Activated naive CD8-positive, alpha-beta T cell treated with anti-CD3 and anti-CD28 coated beads, Interleukin-2, amount 50 U/mL, for 24 hours (primary cell): ENCODE measurements at regions not wholly inside any gene's neighbourhood (a gene's known extent, or its start where the extent isn't known, plus 50 kb on each side); places are given as distances from the start of the nearest gene placed in this dataset.
"Not testable (repeated sequence)": the region's sequence is repeated elsewhere in the genome, so short reads cannot be mapped to it uniquely, and the experiment has no call there.

Source experiments
- ATAC-seq: fragments of 150-1000 bp; cut with Tn5 transposase; one replicate; pipeline ENCODE4 v1.10.0; 2021
- DNase-seq: peaks from one replicate; pipeline ENCODE4 v3.0.0; 2021
- H3K27ac Mint-ChIP-seq: one replicate; pipeline ENCODE4 v1.8.0; 2021; ENCODE audit warnings: mild to moderate bottlenecking, mixed read lengths
- H3K27me3 Mint-ChIP-seq: one replicate; pipeline ENCODE4 v1.8.0; 2021; ENCODE audit warnings: mixed read lengths
- H3K36me3 Mint-ChIP-seq: one replicate; pipeline ENCODE4 v1.8.0; 2021; ENCODE audit warnings: low read depth, mixed read lengths
- H3K4me1 Mint-ChIP-seq: one replicate; pipeline ENCODE4 v1.8.0; 2021; ENCODE audit warnings: mixed read lengths
- H3K4me3 Mint-ChIP-seq: one replicate; pipeline ENCODE4 v1.8.0; 2021; ENCODE audit warnings: mild to moderate bottlenecking, moderate library complexity, mixed read lengths
- H3K9me3 Mint-ChIP-seq: one replicate; pipeline ENCODE4 v1.8.0; 2021; ENCODE audit warnings: mixed read lengths

DNA sequence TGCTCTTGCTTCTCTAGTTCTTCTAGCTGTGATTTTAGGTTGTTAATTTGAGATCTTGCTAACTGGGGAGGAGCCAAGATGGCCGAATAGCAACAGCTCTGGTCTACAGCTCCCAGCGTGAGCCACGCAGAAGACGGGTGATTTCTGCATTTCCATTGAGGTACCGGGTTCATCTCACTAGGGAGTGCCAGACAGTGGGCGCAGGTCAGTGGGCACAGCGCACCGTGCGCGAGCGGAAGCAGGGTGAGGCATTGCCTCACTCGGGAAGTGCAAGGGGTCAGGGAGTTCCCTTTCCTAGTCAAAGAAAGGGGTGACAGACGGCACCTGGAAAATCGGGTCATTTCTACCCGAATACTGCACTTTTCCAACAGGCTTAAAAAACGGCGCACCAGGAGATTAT is 256.6 kb upstream of the PELI2 start:
- not testable (repeated sequence) for H3K27me3 Mint-ChIP-seq, H3K4me3 Mint-ChIP-seq, H3K27ac Mint-ChIP-seq, ATAC-seq, DNase-seq, H3K4me1 Mint-ChIP-seq, H3K36me3 Mint-ChIP-seq
- peaks cover 41% of the 10 kb centered on the region for H3K9me3 Mint-ChIP-seq

DNA sequence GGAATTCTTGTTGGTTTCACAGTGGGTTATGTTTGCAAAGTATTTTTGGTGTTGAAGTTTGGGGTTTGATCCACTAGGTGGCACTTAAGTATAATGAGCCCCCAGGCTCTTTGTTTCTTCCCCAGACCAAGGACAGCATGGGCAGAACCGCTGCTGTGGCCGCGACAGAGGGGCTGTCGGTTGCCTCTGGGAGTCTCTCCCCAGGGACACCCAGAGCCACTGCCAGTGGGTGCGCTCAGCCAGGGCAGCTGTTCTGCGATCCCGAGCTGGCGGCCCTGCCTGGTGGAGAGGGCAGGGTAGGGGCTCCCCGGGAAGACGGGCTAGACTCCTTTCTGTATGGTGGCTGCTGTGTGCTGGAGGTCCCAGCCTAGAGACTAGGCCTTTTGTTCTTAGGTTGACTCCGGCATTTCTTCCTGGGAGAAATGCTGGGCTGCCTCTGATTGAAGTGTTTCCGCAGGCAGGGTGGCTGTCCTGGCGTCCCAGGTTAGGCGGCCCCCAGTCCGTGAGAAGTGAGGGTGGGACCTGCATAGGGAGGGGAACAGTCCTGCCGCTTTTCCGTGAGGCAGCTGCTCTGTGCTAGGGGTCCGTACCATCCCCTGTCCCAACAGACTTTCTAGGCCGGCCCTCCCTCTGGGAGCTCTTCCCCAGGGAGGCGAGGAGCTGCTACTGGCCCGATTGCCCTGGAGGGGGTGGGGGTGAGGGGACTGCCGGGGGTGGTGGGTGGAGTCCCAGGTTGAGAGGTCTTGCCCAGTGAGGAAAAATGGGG is 253.1 kb upstream of the PELI2 start:
- H3K27me3 Mint-ChIP-seq = peaks cover 9% of the 10 kb centered on the region
- H3K27ac Mint-ChIP-seq = no peak overlapping the region
- DNase-seq = no peak
- no peaks in the 10 kb centered on the region for H3K4me1 Mint-ChIP-seq
- no peak overlapping the region for H3K4me3 Mint-ChIP-seq
- H3K9me3 Mint-ChIP-seq = peaks cover 29% of the 10 kb centered on the region
- H3K36me3 Mint-ChIP-seq = no peaks in the 10 kb centered on the region
- peak; percentile 10 for ATAC-seq

DNA sequence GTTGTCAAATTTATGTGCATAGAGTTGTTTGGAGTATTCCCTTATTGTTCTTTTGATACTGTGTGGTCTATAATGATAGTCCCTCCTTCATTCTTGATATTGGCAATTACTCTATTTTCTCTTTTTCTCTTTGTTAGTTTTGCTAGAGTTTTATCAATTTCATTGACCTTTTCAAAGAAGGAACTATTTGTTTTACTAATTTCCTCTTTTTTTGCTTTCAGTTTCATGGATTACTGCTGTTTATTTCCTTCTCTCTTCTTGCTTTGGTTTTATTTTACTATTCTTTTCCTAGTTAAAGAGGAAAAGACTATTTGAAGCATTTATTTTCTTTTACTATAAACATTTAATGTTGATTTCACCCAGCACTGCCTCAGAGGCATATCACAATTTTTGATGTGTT is 250.9 kb upstream of the PELI2 start:
- DNase-seq = no peak
- Mint-ChIP-seq H3K27me3 (peaks cover 4% of the 10 kb centered on the region), H3K36me3 (no peaks in the 10 kb centered on the region), H3K4me1 (no peaks in the 10 kb centered on the region), H3K9me3 (peaks cover 17% of the 10 kb centered on the region), H3K27ac (no peak overlapping the region), H3K4me3 (no peak overlapping the region)
- ATAC-seq = no peak

DNA sequence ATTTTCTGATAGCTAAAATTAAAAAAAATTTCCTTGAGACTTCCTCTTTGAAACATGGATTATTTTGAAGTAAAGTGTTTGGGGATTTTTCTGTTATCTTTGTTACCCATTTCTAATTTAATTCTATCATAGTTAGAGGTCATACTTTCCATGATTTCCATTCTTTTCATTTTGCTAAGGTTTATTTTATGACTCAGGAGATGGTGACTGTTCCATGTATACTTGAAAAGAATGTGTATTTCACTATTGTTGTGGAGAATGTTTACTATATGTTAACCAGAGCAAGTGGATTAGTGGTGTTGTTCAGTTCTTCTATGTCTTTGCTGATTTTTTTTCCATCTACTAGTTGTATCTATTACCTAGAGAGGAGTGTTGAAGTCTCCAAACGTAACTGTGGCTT is 250.5 kb upstream of the PELI2 start:
- ATAC-seq (no peak), DNase-seq (no peak)
- H3K4me1 Mint-ChIP-seq = no peaks in the 10 kb centered on the region
- H3K9me3 Mint-ChIP-seq = peaks cover 16% of the 10 kb centered on the region
- H3K36me3 Mint-ChIP-seq = no peaks in the 10 kb centered on the region
- no peak overlapping the region for H3K4me3 Mint-ChIP-seq
- H3K27ac Mint-ChIP-seq = no peak overlapping the region
- peaks cover 7% of the 10 kb centered on the region for H3K27me3 Mint-ChIP-seq

DNA sequence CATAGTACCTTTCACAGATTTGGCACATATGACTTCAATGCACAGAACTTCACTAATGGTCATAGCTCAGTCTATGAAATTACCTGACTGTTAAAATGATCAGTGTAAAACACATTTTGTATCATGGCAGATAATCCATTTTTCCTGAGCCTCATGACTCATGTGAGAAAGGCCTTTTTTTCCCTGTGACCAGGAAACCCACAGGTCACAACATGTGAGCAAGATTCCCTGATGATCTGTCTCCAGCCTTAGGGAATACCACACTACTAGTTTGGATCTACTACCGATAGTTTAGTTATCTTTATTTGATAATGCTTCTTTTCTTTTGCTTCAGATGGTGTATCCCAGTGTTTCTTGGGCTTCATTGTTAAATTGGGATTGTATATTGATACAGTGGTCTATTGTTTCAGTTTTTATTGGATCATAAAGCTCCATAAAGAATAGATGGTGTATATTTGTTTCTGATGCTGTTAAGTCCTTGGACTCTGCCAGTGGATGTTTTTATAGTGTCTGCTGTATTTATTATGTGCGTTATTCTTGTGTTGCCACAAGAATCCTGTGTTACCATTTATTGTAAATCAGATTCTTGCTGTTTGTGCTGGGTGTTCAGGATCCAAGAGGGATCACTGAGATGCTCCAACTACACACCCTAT is 248.7 kb upstream of the PELI2 start:
- Mint-ChIP-seq H3K27me3 (peaks cover 8% of the 10 kb centered on the region), H3K4me1 (no peaks in the 10 kb centered on the region), H3K4me3 (no peak overlapping the region), H3K9me3 (peaks cover 3% of the 10 kb centered on the region), H3K27ac (no peak overlapping the region), H3K36me3 (no peaks in the 10 kb centered on the region)
- DNase-seq (no peak), ATAC-seq (no peak)

DNA sequence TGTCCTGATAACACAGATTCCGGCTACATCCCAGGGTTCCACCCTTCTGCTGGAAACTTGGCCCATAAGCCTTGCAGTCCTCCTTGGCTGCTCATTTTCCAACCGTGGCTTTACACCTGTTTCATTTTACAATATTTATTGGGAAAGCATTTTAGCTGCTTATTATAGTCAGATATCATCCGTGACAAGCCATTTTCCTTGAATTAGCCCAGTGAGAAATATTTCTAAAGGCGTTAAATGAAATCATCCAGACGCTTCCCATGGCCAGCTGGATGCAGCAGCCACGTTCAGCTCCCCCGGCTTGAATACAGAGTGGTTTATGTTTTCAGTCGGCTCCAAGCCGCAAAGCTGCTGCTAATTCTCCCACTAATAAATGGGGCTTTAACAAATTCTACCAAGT is 245.0 kb upstream of the PELI2 start:
- no peak for DNase-seq
- Mint-ChIP-seq H3K27me3 (peaks cover 9% of the 10 kb centered on the region), H3K9me3 (no peaks in the 10 kb centered on the region), H3K36me3 (no peaks in the 10 kb centered on the region), H3K4me3 (no peak overlapping the region), H3K27ac (no peak overlapping the region), H3K4me1 (no peaks in the 10 kb centered on the region)
- ATAC-seq = no peak

DNA sequence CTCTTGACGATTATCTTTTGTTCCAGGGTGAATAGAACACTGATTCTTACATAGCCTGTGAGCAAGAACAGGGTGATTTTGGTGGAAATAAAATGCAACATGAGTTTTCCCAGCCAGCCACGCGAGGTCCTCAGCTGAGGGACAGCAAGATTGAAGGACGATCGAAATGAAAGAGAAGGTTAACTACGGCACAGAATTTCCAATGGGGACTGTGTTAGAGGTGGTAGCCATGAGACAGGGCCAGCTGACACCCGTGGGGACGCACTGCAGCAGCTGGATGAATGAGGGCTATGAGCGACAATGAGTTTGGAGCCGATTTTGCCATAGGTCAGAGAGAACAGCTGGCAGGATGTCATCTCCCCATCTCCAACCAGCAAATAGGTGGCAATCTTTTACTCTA is 243.4 kb upstream of the PELI2 start:
- no peak overlapping the region for H3K4me3 Mint-ChIP-seq
- no peak overlapping the region for H3K27ac Mint-ChIP-seq
- DNase-seq = no peak

DNA sequence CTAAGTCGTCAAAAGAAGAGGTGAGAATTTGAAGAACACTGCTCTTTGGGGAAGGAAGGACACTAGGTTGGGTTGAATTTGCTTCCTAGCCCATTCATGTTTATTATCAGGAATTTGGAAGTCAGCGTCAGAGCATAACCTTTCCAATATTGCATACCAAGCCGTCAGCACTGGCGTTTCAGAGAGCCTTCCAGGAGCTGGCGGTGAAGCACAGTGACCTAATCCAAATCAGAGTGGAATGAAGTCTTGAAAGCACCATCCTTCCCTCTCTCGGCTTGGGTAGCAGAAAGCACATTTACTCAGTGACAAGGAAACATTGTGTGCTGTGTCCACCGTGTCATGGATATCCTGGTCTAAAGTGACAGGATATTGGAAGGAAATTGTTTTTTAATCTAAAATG is 240.3 kb upstream of the PELI2 start:
- H3K4me1 Mint-ChIP-seq = no peaks in the 10 kb centered on the region
- ATAC-seq (no peak), DNase-seq (no peak)
- H3K9me3 Mint-ChIP-seq = no peaks in the 10 kb centered on the region
- peaks cover 10% of the 10 kb centered on the region for H3K27me3 Mint-ChIP-seq
- H3K4me3 Mint-ChIP-seq = no peak overlapping the region
- no peak overlapping the region for H3K27ac Mint-ChIP-seq
- no peaks in the 10 kb centered on the region for H3K36me3 Mint-ChIP-seq

More for the DNA sequence above, 243.4 kb upstream of the PELI2 start:
- H3K36me3 Mint-ChIP-seq = no peaks in the 10 kb centered on the region
- ATAC-seq = no peak
- H3K27me3 Mint-ChIP-seq = peaks cover 9% of the 10 kb centered on the region
- no peaks in the 10 kb centered on the region for H3K9me3 Mint-ChIP-seq
- no peaks in the 10 kb centered on the region for H3K4me1 Mint-ChIP-seq

DNA sequence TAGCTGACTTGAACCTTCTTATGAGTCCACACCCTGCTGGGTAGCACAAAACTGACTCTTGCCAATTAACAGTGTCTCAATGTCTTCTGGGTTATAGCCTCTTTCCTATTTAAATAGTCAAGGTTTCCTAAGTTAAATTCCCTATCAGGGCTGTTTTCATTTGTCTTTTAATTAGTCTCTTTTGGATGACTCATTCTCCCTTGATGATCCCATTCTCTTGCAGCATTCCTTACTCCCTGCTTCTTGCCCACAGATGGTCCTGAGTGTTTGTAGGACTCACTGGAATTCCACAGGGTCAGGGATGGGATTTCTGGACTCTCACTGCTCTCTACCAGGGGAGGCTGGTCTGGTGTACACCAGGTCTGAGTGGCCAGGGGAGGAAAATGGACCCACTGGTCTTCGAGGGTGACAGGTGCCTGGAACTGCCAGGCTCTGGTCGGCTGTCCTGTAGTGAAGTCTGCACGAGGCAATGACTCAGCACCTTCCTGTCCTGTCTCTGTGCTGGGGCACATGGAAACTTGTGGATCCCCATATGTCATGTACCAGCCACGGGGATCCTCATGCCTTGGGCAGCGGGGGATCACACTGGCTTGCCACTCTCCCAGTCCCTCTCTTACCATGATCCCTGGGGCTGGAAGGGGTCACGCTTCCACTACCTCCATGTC is 236.5 kb upstream of the PELI2 start:
- Mint-ChIP-seq H3K4me3 (no peak overlapping the region), H3K9me3 (no peaks in the 10 kb centered on the region), H3K27me3 (peaks cover 9% of the 10 kb centered on the region), H3K4me1 (no peaks in the 10 kb centered on the region), H3K27ac (no peak overlapping the region), H3K36me3 (no peaks in the 10 kb centered on the region)
- DNase-seq (no peak), ATAC-seq (no peak)

DNA sequence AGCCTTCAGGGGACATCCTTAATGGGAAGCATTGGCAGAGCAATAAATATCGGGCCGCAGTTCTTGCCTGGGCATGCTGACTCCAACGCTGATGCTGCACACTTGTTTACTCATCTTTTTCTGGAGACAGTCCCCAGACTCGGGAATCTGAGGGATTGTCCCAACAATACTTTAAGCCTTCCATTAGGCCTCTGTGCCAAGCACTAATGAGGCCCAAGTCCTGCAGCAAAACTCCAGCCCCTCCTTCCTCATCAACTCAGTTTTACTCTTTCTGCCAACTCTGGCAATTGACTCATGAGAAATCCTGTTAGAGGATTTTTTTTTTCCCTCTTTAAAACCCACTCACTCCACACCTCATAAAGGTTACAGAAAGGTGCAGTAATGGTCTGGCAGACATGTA is 233.4 kb upstream of the PELI2 start:
- Mint-ChIP-seq H3K4me1 (no peaks in the 10 kb centered on the region), H3K4me3 (no peak overlapping the region), H3K36me3 (no peaks in the 10 kb centered on the region), H3K27ac (no peak overlapping the region), H3K27me3 (peaks cover 15% of the 10 kb centered on the region), H3K9me3 (no peaks in the 10 kb centered on the region)
- no peak for ATAC-seq
- DNase-seq = no peak

DNA sequence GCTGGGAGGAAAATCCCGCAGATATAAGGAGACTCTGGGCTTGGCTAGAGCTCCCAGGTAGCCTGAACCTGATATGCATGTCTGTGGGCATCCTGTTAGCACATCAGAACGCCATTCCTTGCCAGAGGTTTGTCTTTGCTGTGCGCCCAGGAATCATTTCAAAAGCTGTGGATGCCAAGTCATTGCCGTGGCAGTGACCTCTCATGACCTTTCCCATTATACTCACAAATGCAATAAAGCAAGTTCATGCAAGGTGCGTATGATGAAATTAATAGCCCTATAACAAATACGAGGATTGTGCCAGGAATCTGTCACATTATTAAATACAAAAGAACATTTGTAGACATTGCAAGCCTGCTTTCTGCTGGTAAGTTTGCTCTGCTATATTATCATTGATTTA is 229.1 kb upstream of the PELI2 start:
- DNase-seq = no peak
- peaks cover 10% of the 10 kb centered on the region for H3K27me3 Mint-ChIP-seq
- H3K36me3 Mint-ChIP-seq = no peaks in the 10 kb centered on the region
- no peaks in the 10 kb centered on the region for H3K4me1 Mint-ChIP-seq
- no peak overlapping the region for H3K4me3 Mint-ChIP-seq
- no peak overlapping the region for H3K27ac Mint-ChIP-seq
- no peaks in the 10 kb centered on the region for H3K9me3 Mint-ChIP-seq
- no peak for ATAC-seq

DNA sequence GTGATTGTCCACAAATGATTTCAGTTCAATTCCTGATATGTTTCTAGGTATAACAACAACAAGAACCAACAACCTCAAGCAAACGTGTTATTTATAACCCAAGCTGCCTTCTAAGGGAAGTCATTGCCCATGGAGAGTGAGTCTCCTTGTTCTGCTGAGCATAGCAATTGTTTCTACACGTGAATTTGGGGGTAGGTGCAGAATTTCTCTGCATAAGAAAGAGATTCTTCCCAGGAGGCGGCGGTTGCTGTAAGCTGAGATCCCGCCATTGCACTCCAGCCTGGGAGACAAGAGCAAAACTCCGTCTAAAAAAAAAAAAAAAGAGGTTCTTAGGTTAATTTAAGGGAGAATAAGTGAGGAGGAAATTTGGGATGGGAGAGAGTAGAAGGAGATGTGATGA is 226.5 kb upstream of the PELI2 start:
- Mint-ChIP-seq H3K27ac (no peak overlapping the region), H3K9me3 (no peaks in the 10 kb centered on the region), H3K4me3 (no peak overlapping the region), H3K36me3 (no peaks in the 10 kb centered on the region), H3K4me1 (no peaks in the 10 kb centered on the region), H3K27me3 (peaks cover 6% of the 10 kb centered on the region)
- ATAC-seq = no peak
- no peak for DNase-seq

DNA sequence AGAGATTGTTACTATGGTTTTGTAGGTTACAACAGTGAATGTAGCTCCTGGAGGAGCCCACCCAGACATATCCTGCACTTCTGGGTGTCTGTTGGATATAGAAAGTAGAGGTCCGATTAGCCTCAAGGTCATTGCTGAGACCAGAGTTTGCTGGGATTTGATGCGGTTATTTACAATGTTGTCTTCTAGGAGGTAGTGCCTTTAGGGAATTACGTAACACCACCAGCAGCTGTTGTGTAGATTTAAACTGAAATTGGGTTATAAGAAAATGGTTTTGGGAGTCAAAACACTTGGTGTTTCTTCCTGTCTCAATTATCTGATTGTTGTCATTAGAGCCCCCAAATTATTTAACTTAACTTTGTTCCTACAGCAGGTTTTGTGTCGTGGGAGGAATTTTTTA is 225.3 kb upstream of the PELI2 start:
- no peaks in the 10 kb centered on the region for H3K4me1 Mint-ChIP-seq
- no peak for DNase-seq
- no peaks in the 10 kb centered on the region for H3K9me3 Mint-ChIP-seq
- no peak overlapping the region for H3K4me3 Mint-ChIP-seq
- ATAC-seq = no peak
- peaks cover under 1% of the 10 kb centered on the region for H3K27me3 Mint-ChIP-seq
- H3K36me3 Mint-ChIP-seq = no peaks in the 10 kb centered on the region
- no peak overlapping the region for H3K27ac Mint-ChIP-seq

DNA sequence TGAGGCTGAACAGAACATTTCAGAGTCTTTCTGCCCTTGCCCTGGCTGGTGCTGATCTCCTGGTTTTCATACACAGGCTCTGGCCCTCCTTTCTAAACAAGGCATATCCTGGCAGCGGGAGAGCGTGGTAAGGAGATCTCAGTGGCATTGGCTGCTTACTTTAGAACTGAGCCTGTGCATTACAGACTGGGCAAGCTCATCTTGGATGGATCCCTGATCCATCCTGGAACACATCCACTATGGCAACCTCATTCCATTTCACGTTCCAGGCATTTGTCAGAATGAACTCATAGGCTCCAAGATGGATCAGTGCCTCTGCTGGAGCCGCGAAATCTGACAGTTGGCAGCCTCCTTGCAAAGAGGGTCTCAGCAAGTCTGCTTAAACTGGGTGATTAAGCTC is 224.5 kb upstream of the PELI2 start:
- Mint-ChIP-seq H3K27me3 (no peaks in the 10 kb centered on the region), H3K9me3 (no peaks in the 10 kb centered on the region)
- no peak for DNase-seq

DNA sequence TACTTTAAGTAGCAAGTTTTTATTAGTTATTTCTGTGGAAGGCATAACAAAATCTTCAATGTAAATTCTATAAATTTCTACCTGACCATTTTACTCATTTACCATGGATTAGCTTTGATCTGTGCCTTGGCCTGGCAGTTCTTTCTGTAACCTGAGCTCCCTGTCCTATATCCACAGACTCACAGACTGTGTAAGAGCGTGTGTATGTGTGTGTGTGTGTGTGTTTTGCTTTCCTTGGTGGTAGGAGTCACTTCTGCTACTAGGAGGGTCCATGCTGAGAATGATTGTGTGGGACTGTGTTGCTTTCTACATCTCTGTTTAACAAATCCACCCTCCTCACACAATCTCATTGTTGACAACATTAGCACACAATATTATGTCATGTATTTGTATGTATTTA is 221.2 kb upstream of the PELI2 start:
- Mint-ChIP-seq H3K36me3 (no peaks in the 10 kb centered on the region), H3K27ac (no peak overlapping the region), H3K9me3 (no peaks in the 10 kb centered on the region), H3K4me3 (no peak overlapping the region), H3K27me3 (no peaks in the 10 kb centered on the region), H3K4me1 (no peaks in the 10 kb centered on the region)
- no peak for DNase-seq
- no peak for ATAC-seq

More for the DNA sequence above, 224.5 kb upstream of the PELI2 start:
- ATAC-seq = no peak
- no peaks in the 10 kb centered on the region for H3K4me1 Mint-ChIP-seq
- H3K36me3 Mint-ChIP-seq = no peaks in the 10 kb centered on the region
- no peak overlapping the region for H3K27ac Mint-ChIP-seq
- no peak overlapping the region for H3K4me3 Mint-ChIP-seq
